Esophagus muscularis mucosa (tissue), 3 donors: ENCODE measurements at regions not wholly inside any gene's neighbourhood (a gene's known extent, or its start where the extent isn't known, plus 50 kb on each side); places are given as distances from the start of the nearest gene placed in this dataset.

Experiments used
- POLR2A ChIP-seq: fragments of 450-650 bp; IDR thresholded peaks from one replicate; pipeline ENCODE4 v1.6.1; 2017; ENCODE audit warnings: antibody characterized with exemption, moderate library complexity, mild to moderate bottlenecking, low read depth
- TF ChIP-seq, protein P1 (sequence below), 3 experiments: fragments of 200-600 bp in 2 of 3; fragments of 450-650 bp in 1 of 3; sonication (generic) in 2 of 3; IDR thresholded peaks; one replicate each; pipeline ENCODE4 v1.5.1; 2017 to 2019; ENCODE audit warnings: antibody characterized with exemption in 3 of 3, mild to moderate bottlenecking in 2 of 3, moderate library complexity in 1 of 3

DNA sequence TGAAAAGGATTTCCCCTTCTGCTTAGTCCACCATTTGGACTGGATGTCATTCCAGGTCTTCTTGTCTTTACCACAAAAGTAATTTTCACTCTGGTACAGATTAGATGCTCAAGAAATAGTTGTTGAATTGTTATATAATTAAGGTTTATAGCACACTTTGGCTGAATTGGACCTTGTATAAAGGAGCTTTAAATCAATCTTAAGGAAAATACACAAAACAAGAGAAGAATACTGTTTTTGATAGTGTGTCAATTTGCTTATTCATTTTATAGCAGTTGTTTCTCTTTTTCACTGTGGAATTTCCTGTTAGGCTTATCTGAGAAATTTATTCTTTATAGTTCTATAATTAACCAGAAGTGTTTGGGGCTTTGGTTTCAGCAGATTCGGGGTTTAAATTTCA, 62.7 kb upstream of the TDRD3 start:
- no peak for TF ChIP-seq POLR2A
- TF ChIP-seq, protein P1, sequence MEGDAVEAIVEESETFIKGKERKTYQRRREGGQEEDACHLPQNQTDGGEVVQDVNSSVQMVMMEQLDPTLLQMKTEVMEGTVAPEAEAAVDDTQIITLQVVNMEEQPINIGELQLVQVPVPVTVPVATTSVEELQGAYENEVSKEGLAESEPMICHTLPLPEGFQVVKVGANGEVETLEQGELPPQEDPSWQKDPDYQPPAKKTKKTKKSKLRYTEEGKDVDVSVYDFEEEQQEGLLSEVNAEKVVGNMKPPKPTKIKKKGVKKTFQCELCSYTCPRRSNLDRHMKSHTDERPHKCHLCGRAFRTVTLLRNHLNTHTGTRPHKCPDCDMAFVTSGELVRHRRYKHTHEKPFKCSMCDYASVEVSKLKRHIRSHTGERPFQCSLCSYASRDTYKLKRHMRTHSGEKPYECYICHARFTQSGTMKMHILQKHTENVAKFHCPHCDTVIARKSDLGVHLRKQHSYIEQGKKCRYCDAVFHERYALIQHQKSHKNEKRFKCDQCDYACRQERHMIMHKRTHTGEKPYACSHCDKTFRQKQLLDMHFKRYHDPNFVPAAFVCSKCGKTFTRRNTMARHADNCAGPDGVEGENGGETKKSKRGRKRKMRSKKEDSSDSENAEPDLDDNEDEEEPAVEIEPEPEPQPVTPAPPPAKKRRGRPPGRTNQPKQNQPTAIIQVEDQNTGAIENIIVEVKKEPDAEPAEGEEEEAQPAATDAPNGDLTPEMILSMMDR (IDR thresholded peaks at IDR 0.05) = no peak
